ENCODE measurements at regions not wholly inside any gene's neighbourhood (a gene's known extent, or its start where the extent isn't known, plus 50 kb on each side); places are given as distances from the start of the nearest gene placed in this dataset.

GRCh38 chr13:83333614-83334388 lies 548.5 kb downstream of the SLITRK1 start:
- Histone ChIP-seq H3K36me3 (replicated peaks) (no peaks in the 10 kb centered on the region), H3K27me3 (replicated peaks) (no peaks in the 10 kb centered on the region), H3K4me3 (ENCODE audit: low read depth, low read length) (no peak overlapping the region), H3K27ac (no peak overlapping the region)
- in situ Hi-C loops (cut with HindIII; ENCODE audit: low pct_ligation_motif_present, low sequenced_read_pairs): no loop called here
- TF ChIP-seq CTCF (IDR thresholded peaks at IDR 0.05; ENCODE audit: low read depth, low read length, missing control alignments): no peak
- no peak for DNase-seq

- no peak overlapping the region for H3K27ac ChIP-seq
- DNase-seq: no peak
- in situ Hi-C loops (cut with HindIII; ENCODE audit: low pct_ligation_motif_present, low sequenced_read_pairs): no loop called here
- no peaks in the 10 kb centered on the region for H3K27me3 ChIP-seq (replicated peaks)
- no peak for TF ChIP-seq CTCF (IDR thresholded peaks at IDR 0.05; ENCODE audit: low read depth, low read length, missing control alignments)
- H3K4me3 ChIP-seq (ENCODE audit: low read depth, low read length): no peak overlapping the region
- H3K36me3 ChIP-seq (replicated peaks): no peaks in the 10 kb centered on the region
These were observed 549.5 kb downstream of the SLITRK1 start for GRCh38 chr13:83332751-83333150.

GRCh38 chr13:83327091-83327490 lies 555.2 kb downstream of the SLITRK1 start:
- Histone ChIP-seq H3K4me3 (ENCODE audit: low read depth, low read length) (no peak overlapping the region), H3K27ac (no peak overlapping the region), H3K36me3 (replicated peaks) (no peaks in the 10 kb centered on the region), H3K27me3 (replicated peaks) (no peaks in the 10 kb centered on the region)
- DNase-seq: no peak
- TF ChIP-seq CTCF (IDR thresholded peaks at IDR 0.05; ENCODE audit: low read depth, low read length, missing control alignments): no peak
- in situ Hi-C loops (cut with HindIII; ENCODE audit: low pct_ligation_motif_present, low sequenced_read_pairs): no loop called here

- in situ Hi-C loops (cut with HindIII; ENCODE audit: low pct_ligation_motif_present, low sequenced_read_pairs): no loop called here
- peak; percentile 46 for DNase-seq
- no peaks in the 10 kb centered on the region for H3K36me3 ChIP-seq (replicated peaks)
- no peak overlapping the region for H3K4me3 ChIP-seq (ENCODE audit: low read depth, low read length)
- H3K27ac ChIP-seq: no peak overlapping the region
- no peak for TF ChIP-seq CTCF (IDR thresholded peaks at IDR 0.05; ENCODE audit: low read depth, low read length, missing control alignments)
- no peaks in the 10 kb centered on the region for H3K27me3 ChIP-seq (replicated peaks)
These were observed 557.0 kb downstream of the SLITRK1 start for GRCh38 chr13:83325125-83325853.

GRCh38 chr13:83311886-83312577 lies 570.2 kb downstream of the SLITRK1 start:
- no peaks in the 10 kb centered on the region for H3K27me3 ChIP-seq (replicated peaks)
- peak; percentile 35 for DNase-seq
- no peak overlapping the region for H3K4me3 ChIP-seq (ENCODE audit: low read depth, low read length)
- no peaks in the 10 kb centered on the region for H3K36me3 ChIP-seq (replicated peaks)
- H3K27ac ChIP-seq: no peak overlapping the region
- TF ChIP-seq CTCF (IDR thresholded peaks at IDR 0.05; ENCODE audit: low read depth, low read length, missing control alignments): no peak
- in situ Hi-C loops (cut with HindIII; ENCODE audit: low pct_ligation_motif_present, low sequenced_read_pairs): no loop called here
